ENCODE measurements at regions not wholly inside any gene's neighbourhood (a gene's known extent, or its start where the extent isn't known, plus 50 kb on each side); places are given as distances from the start of the nearest gene placed in this dataset.

DNA sequence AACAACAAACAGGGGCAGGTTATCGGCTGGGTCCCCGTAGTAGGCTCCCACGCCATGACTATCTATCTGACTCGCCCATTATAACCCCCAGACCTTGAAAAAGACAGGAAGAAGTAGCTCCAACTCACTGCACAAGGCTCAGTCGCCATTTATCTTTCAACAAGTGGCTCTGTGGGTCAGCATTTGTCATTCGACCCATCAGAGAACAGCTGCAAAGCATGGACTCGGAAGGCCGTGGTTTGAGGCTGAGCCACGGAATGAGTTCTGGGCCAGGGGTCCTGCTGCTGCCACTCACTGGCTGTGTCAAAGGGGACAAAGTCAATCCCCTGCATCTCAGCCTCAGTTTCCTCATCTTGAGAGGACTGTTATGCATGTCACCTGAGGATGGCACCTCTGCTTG, 131.0 kb downstream of the DMRTA2 start:
- no peak for DNase-seq

GRCh38 chr1:50289495-50289894, 133.7 kb downstream of the DMRTA2 start:
- no peak for DNase-seq

- DNase-seq, result no peak
Measured at GRCh38 chr1:50285994-50286393, 137.2 kb downstream of the DMRTA2 start.

DNA sequence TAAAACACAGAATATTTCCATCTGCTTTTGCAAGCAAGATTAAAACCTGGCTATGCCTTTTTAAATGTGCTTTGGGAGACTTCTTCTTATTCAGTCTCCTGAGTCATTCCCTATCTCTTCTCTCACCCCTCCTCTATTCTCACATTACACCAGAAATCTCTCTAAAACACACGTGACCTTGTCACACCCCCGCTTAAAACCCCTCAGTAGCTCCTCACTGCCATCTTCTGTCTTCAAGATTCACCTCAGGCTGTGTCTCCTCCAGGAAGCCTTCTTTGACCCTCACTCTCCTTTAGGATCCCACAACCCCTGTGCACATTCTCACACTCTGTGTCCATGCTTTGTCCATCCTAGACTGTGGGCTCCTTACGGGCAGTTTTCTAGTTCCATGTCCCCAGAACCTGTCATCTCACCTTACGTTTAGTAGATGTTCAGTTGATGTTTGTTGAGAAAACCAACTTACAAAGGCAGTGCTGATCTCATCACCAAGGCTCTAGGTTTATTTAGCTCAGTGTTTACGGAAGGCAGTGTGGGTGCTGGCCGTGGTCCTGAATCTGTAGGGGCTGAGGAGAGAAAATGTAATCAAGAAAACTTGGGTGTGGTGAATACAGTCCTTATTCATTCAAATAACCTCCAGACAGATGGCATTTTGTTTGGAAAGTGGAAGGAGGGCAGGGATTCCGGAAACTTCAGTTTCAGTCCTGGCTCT, 143.5 kb downstream of the DMRTA2 start:
- DNase-seq, result no peak

DNA sequence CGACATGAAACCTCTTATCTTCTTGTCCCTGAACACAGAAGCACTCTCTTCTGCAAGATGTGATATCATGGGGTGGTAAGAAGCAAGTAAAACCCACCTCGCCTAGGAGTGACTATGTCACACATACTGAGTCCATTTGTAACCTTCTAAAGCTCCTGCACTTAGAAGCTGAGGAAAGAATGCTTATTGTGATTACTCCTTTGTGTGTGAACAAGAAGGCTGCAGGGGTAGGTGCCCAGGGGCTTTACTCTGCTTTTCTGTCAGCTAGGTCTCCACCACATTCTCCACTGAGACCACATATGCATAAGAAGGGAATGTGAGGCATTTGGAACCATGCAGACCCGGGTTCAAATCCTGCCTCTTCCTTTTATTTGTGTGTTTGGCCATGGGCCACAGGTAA, 144.3 kb downstream of the DMRTA2 start:
- no peak for DNase-seq

DNA sequence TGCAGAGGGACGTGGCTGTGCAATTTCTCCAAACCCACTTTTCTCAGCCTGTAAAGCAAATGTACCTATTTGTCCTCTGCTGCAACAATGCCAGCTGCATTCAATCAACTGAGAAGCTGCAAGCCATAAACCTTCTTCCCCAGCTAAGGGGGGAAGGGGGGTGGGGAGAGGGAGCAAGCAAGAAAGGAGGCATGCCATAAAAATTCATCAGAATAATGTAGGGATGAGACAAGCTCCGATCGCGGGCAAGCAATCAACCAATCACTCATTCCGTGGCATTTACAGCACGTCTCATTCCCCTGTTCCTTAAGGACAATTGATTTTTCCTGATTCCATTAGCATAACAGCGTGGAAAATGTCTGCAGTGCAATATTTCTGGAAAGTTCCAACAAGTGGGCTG, 144.8 kb downstream of the DMRTA2 start:
- DNase-seq, result no peak

- DNase-seq, result no peak
Measured at GRCh38 chr1:50275566-50275965, 147.7 kb downstream of the DMRTA2 start.

DNA sequence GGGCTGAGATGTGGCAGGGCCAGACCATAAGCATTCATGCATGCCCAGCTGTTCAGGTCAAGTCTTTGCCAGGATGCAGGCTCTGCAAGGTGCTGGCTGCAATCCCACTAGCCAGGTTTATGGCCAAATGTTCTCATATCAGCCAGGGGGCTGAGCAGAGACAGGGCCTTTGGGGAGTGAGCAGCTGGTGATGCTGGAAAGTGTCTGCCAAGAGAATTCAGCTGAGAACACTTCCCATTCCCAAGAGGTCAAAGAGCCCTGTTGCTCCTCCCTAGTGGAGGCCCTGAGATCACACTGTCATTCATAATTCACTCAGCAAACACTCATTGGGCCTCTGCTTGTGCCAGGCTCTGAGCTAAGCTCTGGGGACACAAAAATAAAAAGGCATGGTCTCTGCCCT, 150.3 kb downstream of the DMRTA2 start:
- no peak for DNase-seq

GRCh38 chr1:50271968-50272578, 151.2 kb downstream of the DMRTA2 start:
- DNase-seq, result peak in 1 of 2 donors; percentile 5

GRCh38 chr1:50271337-50271736, 151.9 kb downstream of the DMRTA2 start:
- no peak for DNase-seq

DNA sequence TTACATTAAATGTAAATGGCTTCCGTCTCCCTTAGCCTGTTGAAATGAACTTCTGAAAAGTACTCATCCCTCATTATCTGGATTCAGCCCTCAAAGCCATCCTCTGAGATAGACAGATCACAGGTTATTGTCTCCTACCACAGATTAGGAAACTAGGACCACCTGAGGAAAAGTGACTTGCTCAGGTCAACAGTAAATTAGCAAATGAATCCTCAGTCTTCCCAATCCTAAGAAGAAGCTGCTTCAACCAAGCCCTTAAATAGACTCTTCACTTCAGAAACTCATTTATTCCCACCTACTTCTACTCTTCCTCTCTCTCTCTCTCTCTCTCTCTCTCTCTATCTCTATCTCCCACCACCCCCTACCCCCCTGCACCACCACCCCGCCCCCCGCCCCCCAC, 152.3 kb downstream of the DMRTA2 start:
- DNase-seq, result no peak

DNA sequence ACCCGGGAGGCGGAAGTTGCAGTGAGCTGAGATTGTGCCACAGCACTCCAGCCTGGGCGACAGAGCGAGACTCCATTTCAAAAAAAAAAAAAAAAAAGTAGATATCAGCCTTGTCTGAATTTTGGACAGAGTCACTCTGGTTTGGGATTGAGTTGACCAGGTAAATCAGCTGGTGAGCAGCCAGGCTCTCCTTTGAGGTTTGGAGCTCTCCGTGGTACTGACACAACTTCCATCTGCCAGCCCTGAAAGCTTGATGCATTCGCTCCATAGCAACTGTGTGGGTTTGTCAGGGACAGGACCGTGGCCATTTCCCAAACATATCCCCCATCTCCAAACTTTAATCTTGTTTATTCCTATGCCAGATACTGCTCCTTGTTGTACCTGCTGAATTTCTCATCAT, 155.2 kb downstream of the DMRTA2 start:
- no peak for DNase-seq

GRCh38 chr1:50266509-50266908, 156.7 kb downstream of the DMRTA2 start:
- DNase-seq, result no peak

GRCh38 chr1:50265790-50266314, 157.1 kb downstream of the ELAVL4 start:
- no peak for DNase-seq

DNA sequence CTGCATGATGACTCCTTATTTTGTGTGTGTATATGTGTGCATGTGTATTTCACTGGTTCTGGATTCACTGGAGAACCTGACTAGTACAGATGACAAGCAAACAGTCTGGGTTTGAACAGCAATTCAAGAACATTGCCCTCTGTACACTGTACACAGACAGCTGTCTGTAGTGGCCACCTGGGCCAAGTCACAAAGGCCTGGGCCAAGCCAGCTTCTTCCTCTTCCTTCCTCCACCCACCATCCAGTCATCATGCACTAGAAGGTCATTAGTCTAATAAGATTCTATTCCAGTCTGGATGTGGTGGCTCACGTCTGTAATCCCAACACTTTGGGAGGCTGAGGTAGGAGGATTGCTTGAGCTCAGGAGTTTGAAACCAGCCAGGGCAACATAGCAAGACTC, 155.9 kb downstream of the ELAVL4 start:
- no peak for DNase-seq

DNA sequence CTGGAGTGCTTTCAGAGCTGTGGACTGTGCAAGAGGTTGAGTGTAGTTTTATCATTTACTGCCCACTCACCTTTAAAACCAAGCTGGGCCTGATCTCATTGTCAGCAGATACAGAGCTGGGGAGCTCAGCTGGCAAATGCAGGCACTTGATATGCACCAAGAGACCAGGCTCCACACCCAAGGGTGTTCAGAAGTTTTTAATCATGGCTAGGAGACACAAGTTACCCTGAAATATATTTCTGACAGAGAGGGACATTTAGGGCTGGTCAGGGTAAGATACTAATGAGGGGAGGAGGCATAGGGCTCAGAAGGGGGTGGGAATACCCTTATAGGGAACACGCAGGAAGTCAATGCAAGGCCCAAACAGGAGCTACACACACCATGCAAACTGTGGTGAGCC, 153.7 kb downstream of the ELAVL4 start:
- DNase-seq, result no peak

- DNase-seq, result no peak
Measured at GRCh38 chr1:50261951-50262350, 153.2 kb downstream of the ELAVL4 start.

DNA sequence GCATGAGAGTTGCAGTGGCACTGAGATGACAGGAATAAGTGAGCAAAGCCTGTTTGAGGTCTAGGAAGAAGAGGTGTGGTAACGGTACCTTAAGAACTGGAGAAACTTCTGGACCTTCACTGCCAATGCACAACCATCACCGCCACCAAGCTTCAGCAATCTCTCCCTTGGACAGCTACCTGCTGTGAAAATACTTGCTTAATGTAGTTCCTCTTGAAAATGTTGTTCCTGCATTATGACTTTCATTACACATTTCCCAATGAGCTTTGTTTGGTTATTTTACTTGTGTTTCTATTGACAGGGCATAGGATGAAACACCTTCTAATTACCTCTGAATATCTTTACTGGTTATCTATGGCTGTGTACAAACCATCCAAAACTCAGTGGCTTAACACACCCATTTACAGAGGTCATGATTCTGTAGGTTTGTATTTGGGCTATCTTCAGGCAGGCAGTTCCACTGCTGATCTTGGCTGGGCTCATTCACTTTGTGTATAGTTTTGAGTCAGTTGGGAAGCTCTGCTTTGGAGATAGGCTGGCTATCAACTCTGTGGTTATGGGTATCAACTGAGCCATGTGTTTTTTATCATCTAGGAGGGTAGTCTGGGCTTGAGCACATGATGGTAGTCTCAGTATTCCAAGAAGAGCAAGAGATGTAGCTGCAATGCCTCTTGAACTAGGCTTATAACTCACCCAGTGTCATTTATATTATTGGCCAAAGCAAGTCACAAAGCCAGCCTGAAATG, 149.4 kb downstream of the ELAVL4 start:
- no peak for DNase-seq

DNA sequence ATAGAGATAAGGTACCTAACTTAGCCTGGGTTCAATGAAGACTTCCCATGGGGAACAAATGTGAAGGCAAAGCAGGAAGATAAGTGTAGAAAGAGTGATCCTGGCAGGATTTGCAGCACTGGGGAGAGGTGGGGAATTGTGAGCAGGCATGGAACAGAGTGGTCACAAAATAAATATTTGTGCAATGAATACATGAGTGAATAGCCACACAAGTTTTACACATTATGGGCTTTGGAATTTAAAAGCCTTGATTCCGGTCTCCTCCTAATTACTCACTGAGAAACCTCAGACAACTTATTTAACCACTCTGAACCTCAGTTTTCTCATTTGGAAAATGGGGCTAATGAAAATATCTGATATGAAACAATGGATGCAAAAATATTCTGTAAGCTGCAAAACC, 148.3 kb downstream of the ELAVL4 start:
- no peak for DNase-seq

Measured in CD4-positive, alpha-beta T cell treated with Interleukin-1 beta for 1 hour (primary cell).